Upper lobe of left lung (tissue), 6 donors: ENCODE measurements at regions not wholly inside any gene's neighbourhood (a gene's known extent, or its start where the extent isn't known, plus 50 kb on each side); places are given as distances from the start of the nearest gene placed in this dataset.

Source experiments
- ATAC-seq, 2 donors: fragments of 200-7000 bp; cut with Tn5 transposase; one replicate each; pipeline ENCODE4 v1.9.1; 2022; ENCODE audit warnings: mild to moderate bottlenecking in 2 of 2, moderate library complexity in 2 of 2; ENCODE audit not compliant: low FRiP score in 2 of 2
- DNase-seq, 2 donors: peaks; one replicate each; pipeline ENCODE4 v3.0.0-alpha.2; 2019 to 2020
- H3K27ac ChIP-seq, 4 donors: fragments of 200-600 bp; sonication (generic); one replicate each; pipeline ENCODE4 v1.5.1; 2016 to 2019
- H3K27me3 ChIP-seq, 4 donors: fragments of 200-600 bp; sonication (generic); one replicate each; pipeline ENCODE4 v1.5.1; 2017 to 2019
- H3K36me3 ChIP-seq, 4 donors: fragments of 200-600 bp; sonication (generic); one replicate each; pipeline ENCODE4 v1.5.1; 2016 to 2019
- H3K4me1 ChIP-seq, 4 donors: fragments of 200-600 bp; sonication (generic); one replicate each; pipeline ENCODE4 v1.5.1; 2018 to 2019
- H3K4me3 ChIP-seq, 4 donors: fragments of 200-600 bp; sonication (generic); one replicate each; pipeline ENCODE4 v1.5.1; 2017 to 2019; ENCODE audit warnings: mild to moderate bottlenecking in 2 of 4, moderate library complexity in 1 of 4
- H3K9me3 ChIP-seq, 4 donors: fragments of 200-600 bp; sonication (generic); one replicate each; pipeline ENCODE4 v1.5.1; 2018 to 2019
- EP300 ChIP-seq, 4 donors: sonication (generic); formaldehyde crosslinking; IDR thresholded peaks; one replicate each; pipeline ENCODE4 v1.5.1; 2017; ENCODE audit warnings: antibody characterized with exemption in 4 of 4, control low read depth in 2 of 4
- POLR2A ChIP-seq, 4 donors: fragments of 450-650 bp; IDR thresholded peaks; one replicate each; pipeline ENCODE4 v1.5.1; 2016 to 2017; ENCODE audit warnings: antibody characterized with exemption in 4 of 4, mild to moderate bottlenecking in 2 of 4
- POLR2AphosphoS5 ChIP-seq, 2 donors: sonication (generic); formaldehyde crosslinking; IDR thresholded peaks; one replicate each; pipeline ENCODE4 v1.5.1; 2017; ENCODE audit warnings: antibody characterized with exemption in 2 of 2
- WGBS, 2 donors: methylation state at CpG; one replicate each; pipeline ENCODE4 v1.1.5; 2017 to 2018; 5-methylcytosine and 5-hydroxymethylcytosine counted together
- TF ChIP-seq, protein P1 (sequence below), 6 experiments: fragments of 450-650 bp in 4 of 6; fragments of 200-600 bp in 2 of 6; sonication (generic) in 2 of 6; IDR thresholded peaks; one replicate each; pipeline ENCODE4 v1.5.1; 2016 to 2019; ENCODE audit warnings: antibody characterized with exemption in 6 of 6
- donor health status: DM: no; HTN: no; CAD: no; lungs with moderate emphysema.
- donor health status: DM: no; HTN: yes; CAD: no; lungs with severe emphysema.

DNA sequence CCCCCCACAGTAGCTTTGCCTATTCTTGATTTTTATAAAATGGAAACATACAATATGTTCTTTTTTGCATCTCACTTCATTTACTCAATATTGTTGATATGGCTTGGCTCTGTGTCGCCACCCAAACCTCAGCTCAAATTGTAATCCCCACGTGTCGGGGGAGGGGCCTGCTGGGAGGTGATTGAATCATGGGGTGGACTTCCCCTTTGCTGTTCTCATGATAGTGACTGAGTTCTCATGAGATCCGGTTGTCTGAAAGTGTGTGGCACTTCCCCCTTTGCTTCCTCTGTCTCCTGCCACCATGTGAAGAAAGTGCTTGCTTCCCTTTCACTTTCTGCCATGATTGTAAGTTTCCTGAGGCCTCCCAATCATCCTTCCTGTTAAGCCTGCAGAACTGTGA is 431.3 kb downstream of the MN1 start:
- Histone ChIP-seq H3K27me3 (no peaks in the 10 kb centered on the region), H3K4me1 (no peaks in the 10 kb centered on the region), H3K27ac (no peak overlapping the region), H3K4me3 (no peak overlapping the region), H3K36me3 (no peaks in the 10 kb centered on the region), H3K9me3 (no peaks in the 10 kb centered on the region)
- ATAC-seq (no peak), DNase-seq (no peak)
- TF ChIP-seq EP300 (IDR thresholded peaks at IDR 0.05) (no peak), POLR2A (IDR thresholded peaks at IDR 0.05) (no peak), POLR2AphosphoS5 (IDR thresholded peaks at IDR 0.05) (no peak)
- TF ChIP-seq, protein P1, sequence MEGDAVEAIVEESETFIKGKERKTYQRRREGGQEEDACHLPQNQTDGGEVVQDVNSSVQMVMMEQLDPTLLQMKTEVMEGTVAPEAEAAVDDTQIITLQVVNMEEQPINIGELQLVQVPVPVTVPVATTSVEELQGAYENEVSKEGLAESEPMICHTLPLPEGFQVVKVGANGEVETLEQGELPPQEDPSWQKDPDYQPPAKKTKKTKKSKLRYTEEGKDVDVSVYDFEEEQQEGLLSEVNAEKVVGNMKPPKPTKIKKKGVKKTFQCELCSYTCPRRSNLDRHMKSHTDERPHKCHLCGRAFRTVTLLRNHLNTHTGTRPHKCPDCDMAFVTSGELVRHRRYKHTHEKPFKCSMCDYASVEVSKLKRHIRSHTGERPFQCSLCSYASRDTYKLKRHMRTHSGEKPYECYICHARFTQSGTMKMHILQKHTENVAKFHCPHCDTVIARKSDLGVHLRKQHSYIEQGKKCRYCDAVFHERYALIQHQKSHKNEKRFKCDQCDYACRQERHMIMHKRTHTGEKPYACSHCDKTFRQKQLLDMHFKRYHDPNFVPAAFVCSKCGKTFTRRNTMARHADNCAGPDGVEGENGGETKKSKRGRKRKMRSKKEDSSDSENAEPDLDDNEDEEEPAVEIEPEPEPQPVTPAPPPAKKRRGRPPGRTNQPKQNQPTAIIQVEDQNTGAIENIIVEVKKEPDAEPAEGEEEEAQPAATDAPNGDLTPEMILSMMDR (IDR thresholded peaks at IDR 0.05): no peak
- WGBS, 2 donors: 36 to 56% methylated on average over 4 of the region's 4 CpGs

DNA sequence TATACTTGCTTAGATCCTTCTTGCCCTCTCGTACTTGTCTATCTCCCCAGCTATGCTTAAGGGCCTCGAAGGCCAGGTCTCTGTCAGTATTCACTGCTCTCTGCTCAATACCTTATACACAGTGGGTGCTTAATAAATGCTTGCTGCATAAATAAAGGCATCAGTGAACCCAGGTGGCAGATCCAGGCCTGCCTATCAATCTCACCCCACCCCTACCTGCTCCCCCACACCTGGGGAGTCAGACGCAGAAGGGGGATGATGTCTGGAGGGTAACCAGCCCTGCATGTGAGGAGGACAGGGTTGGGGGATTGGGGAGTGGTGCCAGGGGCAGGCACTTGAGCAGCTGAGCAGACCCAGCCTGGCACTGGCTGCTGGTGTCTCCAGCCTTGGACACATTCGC is 430.6 kb downstream of the MN1 start:
- Histone ChIP-seq H3K4me3 (no peak overlapping the region), H3K27ac (no peak overlapping the region), H3K27me3 (no peaks in the 10 kb centered on the region), H3K9me3 (no peaks in the 10 kb centered on the region), H3K4me1 (no peaks in the 10 kb centered on the region), H3K36me3 (no peaks in the 10 kb centered on the region)
- DNase-seq (no peak), ATAC-seq (no peak)
- TF ChIP-seq EP300 (IDR thresholded peaks at IDR 0.05) (no peak), POLR2AphosphoS5 (IDR thresholded peaks at IDR 0.05) (no peak), POLR2A (IDR thresholded peaks at IDR 0.05) (no peak)
- TF ChIP-seq, protein P1 (IDR thresholded peaks at IDR 0.05): no peak
- WGBS, 2 donors: 95 to 100% methylated on average over 3 to 4 of the region's 4 CpGs

DNA sequence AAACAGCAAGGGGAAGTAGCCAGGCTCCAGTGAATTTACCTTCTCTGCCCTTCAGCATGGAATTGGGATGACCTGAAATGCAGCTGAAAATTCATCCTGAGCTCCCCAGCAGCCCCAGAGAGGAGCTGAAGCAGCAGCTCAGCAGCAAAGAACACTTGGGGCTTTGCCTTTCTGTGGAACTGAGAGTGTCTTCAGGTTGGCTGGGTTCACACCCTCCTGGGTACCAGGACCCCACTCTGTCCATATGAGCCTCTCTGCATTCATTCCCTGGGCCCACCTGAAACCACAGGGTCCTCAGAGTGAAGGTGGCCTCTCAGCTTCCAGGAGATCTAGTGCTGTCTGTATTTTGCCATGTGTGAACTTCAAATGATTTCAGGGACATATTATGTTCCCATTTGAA is 429.2 kb downstream of the MN1 start:
- H3K36me3 ChIP-seq: no peaks in the 10 kb centered on the region
- ATAC-seq (no peak), DNase-seq (no peak)
- TF ChIP-seq POLR2AphosphoS5 (IDR thresholded peaks at IDR 0.05) (no peak), EP300 (IDR thresholded peaks at IDR 0.05) (no peak), POLR2A (IDR thresholded peaks at IDR 0.05) (no peak)
- TF ChIP-seq, protein P1 (IDR thresholded peaks at IDR 0.05): no peak
- no peak overlapping the region for H3K4me3 ChIP-seq
- no peak overlapping the region for H3K27ac ChIP-seq
- H3K27me3 ChIP-seq: no peaks in the 10 kb centered on the region
- H3K9me3 ChIP-seq: no peaks in the 10 kb centered on the region
- peaks cover 0 to under 1% (median 0%) of the 10 kb centered on the region in 4 donors for H3K4me1 ChIP-seq

DNA sequence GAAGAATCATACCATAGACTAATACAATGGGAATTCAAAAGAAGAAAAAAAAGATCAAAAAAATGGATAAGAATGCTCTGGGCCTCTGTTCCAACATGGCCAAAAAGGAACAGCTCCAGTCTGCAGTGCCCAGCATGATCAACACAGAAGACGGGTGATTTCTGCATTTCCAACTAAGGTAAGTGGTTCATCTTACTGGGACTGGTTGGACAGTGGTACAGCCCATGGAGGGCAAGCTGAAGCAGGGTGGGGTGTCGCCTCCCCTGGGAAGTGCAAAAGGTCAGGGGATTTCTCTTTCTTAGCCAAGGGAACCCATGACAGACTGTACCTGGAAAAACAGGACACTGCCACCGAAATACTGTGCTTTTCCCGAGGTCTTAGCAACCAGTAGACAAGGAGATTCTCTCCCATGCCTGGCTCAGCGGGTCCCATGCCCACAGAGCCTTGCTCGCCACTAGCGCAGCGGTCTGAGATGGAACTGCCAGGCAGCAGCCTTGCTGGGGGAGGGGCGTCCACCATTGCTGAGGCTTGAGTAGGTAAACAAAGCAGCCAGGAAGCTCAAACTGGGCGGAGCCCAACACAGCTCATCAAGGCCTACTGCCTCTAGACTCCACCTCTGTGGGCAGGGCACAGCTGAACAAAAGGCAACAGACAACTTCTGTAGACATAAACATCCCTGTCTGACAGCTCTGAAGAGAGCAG is 428.4 kb downstream of the MN1 start:
- no peak for TF ChIP-seq EP300 (IDR thresholded peaks at IDR 0.05)
- TF ChIP-seq POLR2AphosphoS5 (IDR thresholded peaks at IDR 0.05): peak in 1 of 2 donors; percentile 44
- TF ChIP-seq, protein P1 (IDR thresholded peaks at IDR 0.05): peak in 3 of 6 experiments; percentile 41 to 59 (median 50)
- TF ChIP-seq POLR2A (IDR thresholded peaks at IDR 0.05): no peak
- DNase-seq (peak; percentile 24 to 67), ATAC-seq (no peak)
- Histone ChIP-seq H3K27ac (no peak overlapping the region), H3K27me3 (no peaks in the 10 kb centered on the region), H3K9me3 (no peaks in the 10 kb centered on the region), H3K4me3 (no peak overlapping the region), H3K36me3 (no peaks in the 10 kb centered on the region), H3K4me1 (peaks cover 0 to 7% (median 2%) of the 10 kb centered on the region in 4 donors)
- WGBS, 2 donors: 83 to 86% methylated on average over 8 to 10 of the region's 10 CpGs
